AG10803 (cell line): ENCODE measurements at regions not wholly inside any gene's neighbourhood (a gene's known extent, or its start where the extent isn't known, plus 50 kb on each side); places are given as distances from the start of the nearest gene placed in this dataset.

Experiments used
- DNase-seq: peaks from one replicate; pipeline ENCODE4 v3.0.0; 2010; ENCODE audit warnings: low read depth
- H3K4me3 ChIP-seq: 2 replicates; pipeline ENCODE4 v1.5.1; 2011; ENCODE audit warnings: mild to moderate bottlenecking, low read length, control low read depth
- CTCF ChIP-seq: conservative IDR thresholded peaks from 2 replicates; pipeline ENCODE4 v1.5.1; 2011; ENCODE audit warnings: mild to moderate bottlenecking, low read length, control low read depth, inconsistent platforms

- no peak for DNase-seq
- no peak overlapping the region for H3K4me3 ChIP-seq
- TF ChIP-seq CTCF: no peak
Observed at GRCh38 chr19:27657271-27658051, 1555.5 kb downstream of the UQCRFS1 start.

GRCh38 chr19:27654266-27654990, 1558.5 kb downstream of the UQCRFS1 start:
- DNase-seq: no peak
- TF ChIP-seq CTCF: no peak
- H3K4me3 ChIP-seq: no peak overlapping the region

GRCh38 chr19:27652796-27653195, 1560.2 kb downstream of the UQCRFS1 start:
- no peak for TF ChIP-seq CTCF
- no peak overlapping the region for H3K4me3 ChIP-seq
- no peak for DNase-seq

- no peak for TF ChIP-seq CTCF
- H3K4me3 ChIP-seq: no peak overlapping the region
- DNase-seq: no peak
Observed at GRCh38 chr19:27652281-27652680, 1560.7 kb downstream of the UQCRFS1 start.

- no peak for DNase-seq
Observed at GRCh38 chr19:27647423-27647822, 1565.5 kb downstream of the UQCRFS1 start.

GRCh38 chr19:27635401-27635800, 1577.5 kb downstream of the UQCRFS1 start:
- DNase-seq: no peak
- no peak for TF ChIP-seq CTCF
- no peak overlapping the region for H3K4me3 ChIP-seq

More at GRCh38 chr19:27647423-27647822, 1565.5 kb downstream of the UQCRFS1 start:
- no peak overlapping the region for H3K4me3 ChIP-seq
- no peak for TF ChIP-seq CTCF

GRCh38 chr19:27618006-27618405, 1594.9 kb downstream of the UQCRFS1 start:
- DNase-seq: no peak
- H3K4me3 ChIP-seq: no peak overlapping the region
- TF ChIP-seq CTCF: no peak
